BE2C (cell line): ENCODE measurements at regions not wholly inside any gene's neighbourhood (a gene's known extent, or its start where the extent isn't known, plus 50 kb on each side); places are given as distances from the start of the nearest gene placed in this dataset.

Experiments used
- DNase-seq: peaks from one replicate; pipeline ENCODE4 v3.0.0-alpha.2; 2020
- H3K27me3 ChIP-seq: fragments of 250-450 bp; sonication (Bioruptor Pico); 2 replicates; pipeline ENCODE4 v1.5.1; 2020; ENCODE audit warnings: mild to moderate bottlenecking
- H3K36me3 ChIP-seq: fragments of 250-450 bp; sonication (Bioruptor Pico); 2 replicates; pipeline ENCODE4 v1.5.1; 2020; ENCODE audit warnings: mild to moderate bottlenecking
- H3K4me1 ChIP-seq: fragments of 250-450 bp; sonication (Bioruptor Pico); 2 replicates; pipeline ENCODE4 v1.5.1; 2020
- H3K4me3 ChIP-seq: 2 replicates; pipeline ENCODE4 v1.5.1; 2011; ENCODE audit warnings: low read depth, low read length
- H3K9me3 ChIP-seq: fragments of 250-450 bp; sonication (Bioruptor Pico); 2 replicates; pipeline ENCODE4 v1.5.1; 2020
- TF ChIP-seq, protein P1 (sequence below): IDR thresholded peaks from 2 replicates; pipeline ENCODE4 v1.5.1; 2012; ENCODE audit warnings: mild to moderate bottlenecking, low read depth, low read length

DNA sequence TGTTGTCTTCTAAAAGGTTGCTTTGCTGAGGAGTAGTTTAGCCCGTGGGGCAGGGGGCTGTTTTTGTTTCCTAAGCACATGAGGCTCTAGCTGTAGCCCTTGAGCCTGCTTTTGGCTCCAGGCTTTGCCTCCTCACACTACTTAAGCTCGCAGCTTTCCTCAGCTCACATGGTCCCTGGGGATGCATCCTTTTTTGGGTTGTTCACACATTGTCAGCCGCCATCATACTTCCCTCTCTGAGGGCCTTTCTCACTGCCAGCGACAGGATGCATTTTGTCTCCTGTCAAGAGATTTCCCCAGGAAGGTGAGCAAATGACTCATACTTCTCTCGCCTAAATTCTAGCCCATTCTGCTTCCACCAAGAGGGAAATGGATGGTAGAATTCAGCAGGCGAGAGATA is 279.5 kb upstream of the PKDCC start:
- H3K4me3 ChIP-seq: no peak overlapping the region
- peaks cover 10% of the 10 kb centered on the region for H3K27me3 ChIP-seq
- TF ChIP-seq, protein P1, sequence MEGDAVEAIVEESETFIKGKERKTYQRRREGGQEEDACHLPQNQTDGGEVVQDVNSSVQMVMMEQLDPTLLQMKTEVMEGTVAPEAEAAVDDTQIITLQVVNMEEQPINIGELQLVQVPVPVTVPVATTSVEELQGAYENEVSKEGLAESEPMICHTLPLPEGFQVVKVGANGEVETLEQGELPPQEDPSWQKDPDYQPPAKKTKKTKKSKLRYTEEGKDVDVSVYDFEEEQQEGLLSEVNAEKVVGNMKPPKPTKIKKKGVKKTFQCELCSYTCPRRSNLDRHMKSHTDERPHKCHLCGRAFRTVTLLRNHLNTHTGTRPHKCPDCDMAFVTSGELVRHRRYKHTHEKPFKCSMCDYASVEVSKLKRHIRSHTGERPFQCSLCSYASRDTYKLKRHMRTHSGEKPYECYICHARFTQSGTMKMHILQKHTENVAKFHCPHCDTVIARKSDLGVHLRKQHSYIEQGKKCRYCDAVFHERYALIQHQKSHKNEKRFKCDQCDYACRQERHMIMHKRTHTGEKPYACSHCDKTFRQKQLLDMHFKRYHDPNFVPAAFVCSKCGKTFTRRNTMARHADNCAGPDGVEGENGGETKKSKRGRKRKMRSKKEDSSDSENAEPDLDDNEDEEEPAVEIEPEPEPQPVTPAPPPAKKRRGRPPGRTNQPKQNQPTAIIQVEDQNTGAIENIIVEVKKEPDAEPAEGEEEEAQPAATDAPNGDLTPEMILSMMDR: no peak
- H3K36me3 ChIP-seq: no peaks in the 10 kb centered on the region
- no peaks in the 10 kb centered on the region for H3K9me3 ChIP-seq
- DNase-seq: no peak
- H3K4me1 ChIP-seq: no peaks in the 10 kb centered on the region

GRCh38 chr2:41771710-41772109 is 276.1 kb upstream of the PKDCC start:
- Histone ChIP-seq H3K4me1 (no peaks in the 10 kb centered on the region; the same call in 1 of the 2 replicates), H3K36me3 (no peaks in the 10 kb centered on the region), H3K27me3 (peaks cover 10% of the 10 kb centered on the region), H3K9me3 (no peaks in the 10 kb centered on the region), H3K4me3 (no peak overlapping the region)
- TF ChIP-seq, protein P1: no peak
- DNase-seq: no peak

DNA sequence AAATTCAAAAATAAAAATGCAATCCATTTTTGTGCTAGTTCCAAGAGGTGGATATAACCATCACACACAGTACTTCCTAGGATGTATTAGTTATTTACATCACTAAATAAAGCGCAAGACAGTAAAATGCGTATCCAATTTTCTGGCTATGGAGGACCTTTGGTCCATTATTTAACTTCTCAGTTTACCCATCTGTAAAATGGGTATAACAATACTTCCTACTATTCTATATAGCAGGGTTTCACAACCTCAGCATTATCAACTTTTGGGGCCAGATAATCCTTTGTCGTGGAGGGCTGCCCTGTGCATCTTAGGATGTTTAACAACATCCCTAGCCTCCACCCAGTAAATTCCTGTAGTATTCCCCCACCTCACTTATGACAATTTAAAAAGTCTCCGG is 275.1 kb upstream of the PKDCC start:
- no peaks in the 10 kb centered on the region for H3K36me3 ChIP-seq
- DNase-seq: no peak
- TF ChIP-seq, protein P1: no peak
- H3K27me3 ChIP-seq: peaks cover 10% of the 10 kb centered on the region
- H3K4me1 ChIP-seq: no peaks in the 10 kb centered on the region; the same call in 1 of the 2 replicates
- H3K4me3 ChIP-seq: no peak overlapping the region
- H3K9me3 ChIP-seq: no peaks in the 10 kb centered on the region

GRCh38 chr2:41774011-41774605 is 273.7 kb upstream of the PKDCC start:
- Histone ChIP-seq H3K4me3 (no peak overlapping the region), H3K4me1 (no peaks in the 10 kb centered on the region; the same call in 1 of the 2 replicates), H3K9me3 (no peaks in the 10 kb centered on the region), H3K36me3 (no peaks in the 10 kb centered on the region), H3K27me3 (peaks cover 10% of the 10 kb centered on the region)
- TF ChIP-seq, protein P1: no peak
- DNase-seq: no peak

DNA sequence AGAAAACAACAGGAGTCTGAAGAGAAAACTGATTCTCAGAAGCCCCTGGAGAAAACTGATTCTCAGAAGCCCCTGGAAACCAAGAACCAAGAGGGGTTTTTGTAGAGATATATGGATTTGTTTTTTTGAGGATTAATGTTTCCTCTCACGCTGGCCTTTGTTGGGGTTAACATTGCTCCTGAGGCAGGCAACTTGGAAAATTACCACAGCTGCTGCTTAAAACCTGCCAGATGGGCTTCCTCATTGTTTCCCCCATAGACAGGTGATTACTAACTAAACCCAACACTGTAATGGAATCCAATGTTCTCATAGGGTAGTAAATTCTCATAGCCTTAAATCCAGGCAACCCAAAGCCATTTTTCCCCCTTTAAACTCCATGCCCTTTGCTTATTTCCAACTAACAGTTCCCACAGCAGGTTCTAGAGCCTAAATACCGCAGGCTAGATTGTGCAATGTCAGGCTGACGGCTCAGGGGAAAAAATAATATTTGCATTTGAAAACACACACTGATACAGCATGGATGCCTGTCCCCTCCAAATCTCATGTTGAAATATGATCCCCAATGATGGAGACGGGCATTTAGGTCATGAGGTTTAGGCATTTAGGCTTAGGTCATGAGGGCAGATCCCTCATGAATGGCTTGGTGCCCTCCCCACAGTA is 272.3 kb upstream of the PKDCC start:
- no peaks in the 10 kb centered on the region for H3K9me3 ChIP-seq
- H3K27me3 ChIP-seq: peaks cover 3% of the 10 kb centered on the region
- no peaks in the 10 kb centered on the region for H3K36me3 ChIP-seq
- TF ChIP-seq, protein P1: no peak
- no peak overlapping the region for H3K4me3 ChIP-seq
- no peak for DNase-seq
- no peaks in the 10 kb centered on the region; the same call in 1 of the 2 replicates for H3K4me1 ChIP-seq

GRCh38 chr2:41779888-41780287 is 267.9 kb upstream of the PKDCC start:
- H3K9me3 ChIP-seq: no peaks in the 10 kb centered on the region
- H3K27me3 ChIP-seq: no peaks in the 10 kb centered on the region
- no peaks in the 10 kb centered on the region for H3K36me3 ChIP-seq
- no peaks in the 10 kb centered on the region for H3K4me1 ChIP-seq
- TF ChIP-seq, protein P1: no peak
- no peak overlapping the region for H3K4me3 ChIP-seq
- no peak for DNase-seq
